ENCODE measurements at regions not wholly inside any gene's neighbourhood (a gene's known extent, or its start where the extent isn't known, plus 50 kb on each side); places are given as distances from the start of the nearest gene placed in this dataset.

DNA sequence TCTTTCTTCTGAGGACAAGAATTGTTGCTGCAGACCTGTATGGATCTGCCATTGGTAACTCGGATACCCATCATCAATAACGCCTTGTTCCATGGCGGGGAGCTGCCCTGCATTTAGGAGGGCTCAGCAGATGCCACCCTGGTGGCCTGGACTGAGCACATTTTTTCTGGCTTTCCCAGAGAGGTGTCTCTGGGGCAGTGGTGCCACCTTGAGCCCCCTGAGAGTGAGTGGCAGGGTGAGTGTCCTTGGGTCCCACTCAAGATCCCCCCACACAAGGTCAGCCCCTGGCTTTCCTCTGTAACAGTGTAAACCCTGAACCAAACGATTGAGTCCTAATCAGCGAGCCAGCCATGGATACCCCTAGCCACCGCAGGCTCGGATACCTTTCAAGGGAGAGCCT is 258.6 kb downstream of the GLRX3 start:
- DNase-seq (ENCODE audit: low spot score in 2 of 2), result no peak
- no peaks in the 10 kb centered on the region for H3K4me1 ChIP-seq
- 82 to 90% methylated on average over 7 of the region's 7 CpGs for WGBS, 2 donors
- no peak overlapping the region for H3K4me3 ChIP-seq
- no peak for TF ChIP-seq POLR2A (IDR thresholded peaks at IDR 0.05)
- TF ChIP-seq, protein P1, sequence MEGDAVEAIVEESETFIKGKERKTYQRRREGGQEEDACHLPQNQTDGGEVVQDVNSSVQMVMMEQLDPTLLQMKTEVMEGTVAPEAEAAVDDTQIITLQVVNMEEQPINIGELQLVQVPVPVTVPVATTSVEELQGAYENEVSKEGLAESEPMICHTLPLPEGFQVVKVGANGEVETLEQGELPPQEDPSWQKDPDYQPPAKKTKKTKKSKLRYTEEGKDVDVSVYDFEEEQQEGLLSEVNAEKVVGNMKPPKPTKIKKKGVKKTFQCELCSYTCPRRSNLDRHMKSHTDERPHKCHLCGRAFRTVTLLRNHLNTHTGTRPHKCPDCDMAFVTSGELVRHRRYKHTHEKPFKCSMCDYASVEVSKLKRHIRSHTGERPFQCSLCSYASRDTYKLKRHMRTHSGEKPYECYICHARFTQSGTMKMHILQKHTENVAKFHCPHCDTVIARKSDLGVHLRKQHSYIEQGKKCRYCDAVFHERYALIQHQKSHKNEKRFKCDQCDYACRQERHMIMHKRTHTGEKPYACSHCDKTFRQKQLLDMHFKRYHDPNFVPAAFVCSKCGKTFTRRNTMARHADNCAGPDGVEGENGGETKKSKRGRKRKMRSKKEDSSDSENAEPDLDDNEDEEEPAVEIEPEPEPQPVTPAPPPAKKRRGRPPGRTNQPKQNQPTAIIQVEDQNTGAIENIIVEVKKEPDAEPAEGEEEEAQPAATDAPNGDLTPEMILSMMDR (IDR thresholded peaks at IDR 0.05), result no peak
- no peak for TF ChIP-seq EP300 (IDR thresholded peaks at IDR 0.05)
- peaks cover 0 to 62% (median 0%) of the 10 kb centered on the region in 4 donors for H3K9me3 ChIP-seq
- H3K36me3 ChIP-seq, result no peaks in the 10 kb centered on the region
- H3K27ac ChIP-seq, result no peak overlapping the region
- H3K27me3 ChIP-seq, result no peaks in the 10 kb centered on the region

DNA sequence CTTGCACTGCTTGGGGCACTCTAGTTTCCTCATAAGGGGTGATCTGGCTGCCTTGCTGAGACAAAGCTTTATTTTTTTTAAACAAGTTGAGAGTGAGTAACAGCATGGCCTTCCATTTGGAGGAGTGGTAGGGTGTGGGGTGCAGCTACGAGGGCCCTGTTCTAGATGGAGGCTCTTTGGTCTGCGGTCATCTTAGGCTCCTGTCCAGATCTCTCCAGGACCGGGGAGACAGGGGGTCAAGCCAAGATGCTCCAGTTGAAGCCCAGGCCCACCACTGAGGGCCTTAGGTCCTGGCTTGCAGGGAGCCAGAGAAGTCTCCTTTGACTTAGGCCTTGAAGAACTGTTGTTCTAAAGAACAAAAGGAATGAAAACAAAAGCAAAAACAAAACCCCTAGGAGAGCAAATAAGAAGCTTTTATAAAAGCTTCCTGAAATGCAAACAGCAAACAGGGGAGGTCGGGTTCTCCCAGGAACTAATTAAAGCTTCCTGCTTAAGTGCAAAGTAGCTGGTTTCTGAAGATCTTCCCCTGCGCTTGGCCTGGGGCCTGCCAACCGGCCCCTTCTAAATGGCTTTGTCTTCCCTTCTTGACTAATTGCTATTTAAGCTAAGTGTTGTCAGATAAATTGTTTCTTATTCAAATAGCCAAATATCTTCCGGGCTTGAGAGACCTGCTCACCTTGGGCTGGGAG is 259.2 kb downstream of the GLRX3 start:
- Histone ChIP-seq H3K4me3 (no peak overlapping the region), H3K27ac (no peak overlapping the region), H3K9me3 (peaks cover 0 to 57% (median 0%) of the 10 kb centered on the region in 4 donors), H3K4me1 (no peaks in the 10 kb centered on the region), H3K36me3 (no peaks in the 10 kb centered on the region), H3K27me3 (no peaks in the 10 kb centered on the region)
- WGBS, 2 donors, result 63 to 74% methylated on average over 7 of the region's 7 CpGs
- DNase-seq (ENCODE audit: low spot score in 2 of 2), result no peak
- TF ChIP-seq, protein P1 (IDR thresholded peaks at IDR 0.05), result no peak
- TF ChIP-seq POLR2A (IDR thresholded peaks at IDR 0.05) (no peak), EP300 (IDR thresholded peaks at IDR 0.05) (no peak)

DNA sequence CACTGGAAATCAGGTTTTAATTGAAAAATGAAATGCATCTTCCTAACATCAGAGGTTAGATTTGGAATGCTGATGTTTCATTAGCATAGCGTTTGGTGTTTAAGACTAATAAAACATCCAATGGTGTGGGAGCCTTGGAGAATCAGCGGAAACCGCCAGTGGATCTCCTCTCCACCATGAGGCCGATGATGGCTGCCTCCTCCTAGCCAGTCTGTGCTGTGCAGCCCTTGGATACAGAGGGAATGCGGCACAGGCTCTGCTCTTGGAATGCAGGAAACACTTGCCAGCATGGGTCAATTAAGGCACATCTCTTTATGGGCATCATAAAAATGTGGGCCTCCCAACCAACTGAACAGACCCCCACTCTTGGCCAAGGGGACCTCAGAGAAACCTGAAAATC is 259.9 kb downstream of the GLRX3 start:
- TF ChIP-seq POLR2A (IDR thresholded peaks at IDR 0.05) (no peak), EP300 (IDR thresholded peaks at IDR 0.05) (no peak)
- TF ChIP-seq, protein P1 (IDR thresholded peaks at IDR 0.05), result no peak
- no peaks in the 10 kb centered on the region for H3K4me1 ChIP-seq
- 88 to 93% methylated on average over 5 of the region's 5 CpGs for WGBS, 2 donors
- H3K27ac ChIP-seq, result no peak overlapping the region
- no peaks in the 10 kb centered on the region for H3K36me3 ChIP-seq
- peaks cover 0 to 59% (median 0%) of the 10 kb centered on the region in 4 donors for H3K9me3 ChIP-seq
- no peak overlapping the region for H3K4me3 ChIP-seq
- H3K27me3 ChIP-seq, result no peaks in the 10 kb centered on the region
- no peak for DNase-seq (ENCODE audit: low spot score in 2 of 2)

DNA sequence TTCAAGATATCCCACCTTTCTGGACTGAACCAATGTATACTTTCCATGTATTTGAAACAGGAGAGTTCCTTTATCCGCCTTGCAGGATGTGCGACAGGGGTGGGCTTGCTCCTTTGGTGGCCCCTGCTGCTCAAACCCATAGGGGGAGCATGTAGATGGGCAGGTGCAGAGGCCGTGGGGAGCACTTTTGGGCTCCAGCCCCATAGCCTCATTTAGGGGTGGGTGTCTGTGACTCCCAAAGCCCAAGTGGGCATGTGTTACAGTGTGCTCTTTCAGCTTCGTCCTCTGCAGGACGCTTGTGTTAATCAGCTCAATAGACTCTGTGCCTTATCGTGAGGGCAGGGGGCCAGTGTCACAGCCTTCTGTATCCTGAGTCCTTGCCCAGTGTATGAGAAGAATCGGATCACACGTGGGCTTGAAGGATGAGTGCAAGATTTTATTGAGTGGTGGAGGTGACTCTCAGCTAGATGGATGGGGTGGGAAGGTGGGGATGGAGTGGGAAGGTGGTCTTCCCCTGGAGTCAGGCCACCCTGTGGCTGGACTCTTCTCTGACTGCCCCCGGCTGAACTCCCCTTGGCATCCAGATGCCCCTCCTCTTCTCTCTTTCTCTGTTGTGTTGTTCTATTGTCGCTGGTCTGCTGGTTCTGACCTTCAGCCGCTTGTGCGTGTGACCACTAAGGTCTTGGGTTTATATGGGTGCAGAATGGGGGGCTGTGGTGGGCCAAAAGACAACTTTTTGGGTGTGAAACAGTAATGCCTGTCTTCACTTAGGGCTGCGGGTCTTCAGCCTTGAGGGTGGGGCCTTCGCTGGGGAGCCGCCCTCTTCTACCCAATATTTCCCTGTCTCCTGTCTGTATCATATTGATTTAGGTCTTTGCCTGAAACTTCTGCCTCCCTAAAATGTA is 262.2 kb downstream of the GLRX3 start:
- H3K27me3 ChIP-seq, result no peaks in the 10 kb centered on the region
- no peak for DNase-seq (ENCODE audit: low spot score in 2 of 2)
- peaks cover 0 to 54% (median 0%) of the 10 kb centered on the region in 4 donors for H3K9me3 ChIP-seq
- no peak for TF ChIP-seq POLR2A (IDR thresholded peaks at IDR 0.05)
- H3K4me3 ChIP-seq, result no peak overlapping the region
- no peak overlapping the region for H3K27ac ChIP-seq
- WGBS, 2 donors, result 82 to 89% methylated on average over 14 to 15 of the region's 15 CpGs
- no peaks in the 10 kb centered on the region for H3K4me1 ChIP-seq
- H3K36me3 ChIP-seq, result no peaks in the 10 kb centered on the region

DNA sequence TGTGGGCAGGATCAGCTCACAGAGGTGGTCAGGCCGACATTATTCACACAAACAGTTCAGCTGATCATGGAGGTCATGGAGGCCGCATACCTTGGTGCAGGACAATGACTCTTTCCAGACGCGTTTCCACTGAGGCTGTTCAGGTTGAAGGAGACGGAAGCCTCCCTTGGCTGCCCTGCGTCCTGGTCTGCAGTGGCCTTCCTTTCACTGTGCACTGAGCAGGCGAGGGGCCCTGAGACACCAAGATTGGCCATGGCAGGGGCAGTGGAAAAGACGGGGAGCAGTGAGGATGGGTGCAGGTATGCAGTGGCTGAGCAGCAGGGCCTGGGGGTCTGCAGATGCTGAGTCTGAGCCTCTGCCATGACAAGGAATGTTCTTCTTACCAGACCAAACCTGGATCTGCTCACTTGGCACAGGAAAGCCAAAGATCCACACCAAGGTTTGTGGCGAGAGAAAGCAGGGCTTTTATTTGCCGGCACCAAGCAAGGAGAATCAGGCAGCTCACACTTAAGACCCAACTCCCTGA is 263.3 kb downstream of the GLRX3 start:
- no peak overlapping the region for H3K4me3 ChIP-seq
- H3K4me1 ChIP-seq, result no peaks in the 10 kb centered on the region
- peaks cover 0 to 45% (median 0%) of the 10 kb centered on the region in 4 donors for H3K9me3 ChIP-seq
- no peak for TF ChIP-seq POLR2A (IDR thresholded peaks at IDR 0.05)
- no peak for TF ChIP-seq EP300 (IDR thresholded peaks at IDR 0.05)
- TF ChIP-seq, protein P1 (IDR thresholded peaks at IDR 0.05), result no peak
- no peaks in the 10 kb centered on the region for H3K27me3 ChIP-seq
- WGBS, 2 donors, result 82 to 87% methylated on average over 8 to 10 of the region's 10 CpGs
- no peaks in the 10 kb centered on the region for H3K36me3 ChIP-seq
- DNase-seq (ENCODE audit: low spot score in 2 of 2), result no peak
- H3K27ac ChIP-seq, result no peak overlapping the region
